Neural cell (in vitro differentiated cells): ENCODE measurements at regions not wholly inside any gene's neighbourhood (a gene's known extent, or its start where the extent isn't known, plus 50 kb on each side); places are given as distances from the start of the nearest gene placed in this dataset.

Experiments
- CTCF ChIP-seq: fragments of 450-650 bp; IDR thresholded peaks from 2 replicates; pipeline ENCODE4 v1.5.1; 2014; ENCODE audit warnings: antibody characterized with exemption, mild to moderate bottlenecking, moderate library complexity; ENCODE audit not compliant: poor library complexity, severe bottlenecking
- EZH2 ChIP-seq: fragments of 200-600, 300-800 bp; shearing (Covaris generic), sonication (generic); IDR thresholded peaks from 2 replicates; pipeline ENCODE4 v1.6.1; 2014; ENCODE audit warnings: antibody characterized with exemption, low read length, borderline replicate concordance, mild to moderate bottlenecking; ENCODE audit not compliant: insufficient read depth, poor library complexity, severe bottlenecking
- MXI1 ChIP-seq: fragments of 450-650 bp; conservative IDR thresholded peaks from 2 replicates; pipeline ENCODE4 v1.6.1; 2014; ENCODE audit warnings: antibody characterized with exemption, mild to moderate bottlenecking; ENCODE audit not compliant: poor library complexity, severe bottlenecking
- POLR2AphosphoS5 ChIP-seq: IDR thresholded peaks from 2 replicates; pipeline ENCODE4 v1.6.1; 2012
- RAD21 ChIP-seq: fragments of 450-650 bp; conservative IDR thresholded peaks from 2 replicates; pipeline ENCODE4 v1.6.1; 2014; ENCODE audit warnings: antibody characterized with exemption, mild to moderate bottlenecking, moderate library complexity
- TAF1 ChIP-seq: IDR thresholded peaks from 2 replicates; pipeline ENCODE4 v1.6.1; 2012; ENCODE audit warnings: low read depth
- TF ChIP-seq, protein P1 (sequence below): IDR thresholded peaks from 2 replicates; pipeline ENCODE4 v1.6.1; 2012; ENCODE audit warnings: borderline replicate concordance

DNA sequence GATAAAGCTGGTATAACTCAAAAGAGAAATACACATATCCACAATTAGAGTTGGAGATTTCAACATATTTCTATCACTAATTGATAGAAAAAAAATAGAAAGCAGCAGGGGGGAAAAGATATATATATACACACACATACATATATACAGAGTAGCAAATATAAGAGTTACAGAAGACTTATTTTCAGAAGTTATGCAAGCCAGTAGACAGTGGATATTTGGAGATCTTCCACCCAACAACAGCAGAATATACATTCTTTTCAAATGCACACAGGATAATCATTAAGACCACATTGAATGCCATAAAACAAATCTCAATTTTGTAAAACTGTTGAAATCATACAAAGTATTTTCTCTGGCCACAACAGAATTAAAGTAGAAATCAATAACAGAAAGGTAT lies 192.8 kb downstream of the LACC1 start:
- TF ChIP-seq POLR2AphosphoS5 (no peak), CTCF (no peak), RAD21 (no peak), MXI1 (no peak), EZH2 (no peak), TAF1 (no peak)
- TF ChIP-seq, protein P1, sequence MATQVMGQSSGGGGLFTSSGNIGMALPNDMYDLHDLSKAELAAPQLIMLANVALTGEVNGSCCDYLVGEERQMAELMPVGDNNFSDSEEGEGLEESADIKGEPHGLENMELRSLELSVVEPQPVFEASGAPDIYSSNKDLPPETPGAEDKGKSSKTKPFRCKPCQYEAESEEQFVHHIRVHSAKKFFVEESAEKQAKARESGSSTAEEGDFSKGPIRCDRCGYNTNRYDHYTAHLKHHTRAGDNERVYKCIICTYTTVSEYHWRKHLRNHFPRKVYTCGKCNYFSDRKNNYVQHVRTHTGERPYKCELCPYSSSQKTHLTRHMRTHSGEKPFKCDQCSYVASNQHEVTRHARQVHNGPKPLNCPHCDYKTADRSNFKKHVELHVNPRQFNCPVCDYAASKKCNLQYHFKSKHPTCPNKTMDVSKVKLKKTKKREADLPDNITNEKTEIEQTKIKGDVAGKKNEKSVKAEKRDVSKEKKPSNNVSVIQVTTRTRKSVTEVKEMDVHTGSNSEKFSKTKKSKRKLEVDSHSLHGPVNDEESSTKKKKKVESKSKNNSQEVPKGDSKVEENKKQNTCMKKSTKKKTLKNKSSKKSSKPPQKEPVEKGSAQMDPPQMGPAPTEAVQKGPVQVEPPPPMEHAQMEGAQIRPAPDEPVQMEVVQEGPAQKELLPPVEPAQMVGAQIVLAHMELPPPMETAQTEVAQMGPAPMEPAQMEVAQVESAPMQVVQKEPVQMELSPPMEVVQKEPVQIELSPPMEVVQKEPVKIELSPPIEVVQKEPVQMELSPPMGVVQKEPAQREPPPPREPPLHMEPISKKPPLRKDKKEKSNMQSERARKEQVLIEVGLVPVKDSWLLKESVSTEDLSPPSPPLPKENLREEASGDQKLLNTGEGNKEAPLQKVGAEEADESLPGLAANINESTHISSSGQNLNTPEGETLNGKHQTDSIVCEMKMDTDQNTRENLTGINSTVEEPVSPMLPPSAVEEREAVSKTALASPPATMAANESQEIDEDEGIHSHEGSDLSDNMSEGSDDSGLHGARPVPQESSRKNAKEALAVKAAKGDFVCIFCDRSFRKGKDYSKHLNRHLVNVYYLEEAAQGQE: no peak
